ENCODE measurements at regions not wholly inside any gene's neighbourhood (a gene's known extent, or its start where the extent isn't known, plus 50 kb on each side); places are given as distances from the start of the nearest gene placed in this dataset.

GRCh38 chr3:102643546-102643945 is 208.7 kb downstream of the ZPLD1 start:
- ATAC-seq (no peak), DNase-seq (no peak)
- Histone ChIP-seq H3K4me3 (no peak overlapping the region), H3K36me3 (no peaks in the 10 kb centered on the region), H3K9me3 (no peaks in the 10 kb centered on the region), H3K4me1 (no peaks in the 10 kb centered on the region), H3K27me3 (no peaks in the 10 kb centered on the region), H3K27ac (no peak overlapping the region)
- no peak for TF ChIP-seq CTCF (IDR thresholded peaks at IDR 0.05)
- intact Hi-C loops (cut with DNase I) = no loop called here

DNA sequence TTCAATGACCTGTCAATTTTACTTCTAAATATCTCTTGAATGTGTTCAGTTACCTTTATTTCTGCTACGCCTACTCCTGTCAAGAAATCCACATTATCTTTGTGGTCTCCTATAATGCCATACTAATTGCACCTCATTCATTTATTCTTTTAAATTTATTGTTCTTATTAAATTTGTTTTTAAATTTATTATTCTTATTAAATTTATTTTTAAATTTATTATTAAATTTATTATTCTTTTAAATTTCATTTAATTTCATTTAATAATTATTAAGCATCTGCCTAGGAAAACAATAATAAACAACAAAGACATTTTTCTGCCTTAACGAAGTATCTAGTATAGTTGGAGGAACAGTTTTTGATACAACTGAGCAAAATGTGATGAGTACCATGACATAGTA is 211.7 kb downstream of the ZPLD1 start:
- H3K36me3 ChIP-seq = no peaks in the 10 kb centered on the region
- no peaks in the 10 kb centered on the region for H3K4me1 ChIP-seq
- H3K27me3 ChIP-seq = no peaks in the 10 kb centered on the region
- H3K27ac ChIP-seq = no peak overlapping the region
- no peaks in the 10 kb centered on the region for H3K9me3 ChIP-seq
- intact Hi-C loops (cut with DNase I) = no loop called here
- ATAC-seq (no peak), DNase-seq (no peak)
- no peak overlapping the region for H3K4me3 ChIP-seq
- no peak for TF ChIP-seq CTCF (IDR thresholded peaks at IDR 0.05)

DNA sequence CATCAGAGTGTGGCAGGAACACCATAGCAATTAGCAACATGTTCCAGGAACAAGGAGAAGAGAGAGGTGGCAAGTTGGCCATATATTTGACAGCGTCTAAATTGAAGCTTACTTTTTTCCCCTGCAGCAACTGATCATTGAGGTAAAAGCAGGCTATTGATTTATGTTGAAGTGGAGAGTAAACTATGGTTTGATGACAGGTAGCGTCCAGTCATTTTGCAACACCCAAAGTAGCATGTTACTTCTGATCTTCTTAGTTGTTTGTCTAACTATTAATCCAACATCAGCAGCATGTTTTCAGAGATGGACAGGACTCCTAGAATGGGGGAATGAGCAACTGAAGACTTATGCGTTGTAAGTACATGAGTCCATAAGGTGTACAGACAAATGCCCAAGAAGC is 225.8 kb downstream of the ZPLD1 start:
- no peak for TF ChIP-seq CTCF (IDR thresholded peaks at IDR 0.05)
- no peaks in the 10 kb centered on the region for H3K27me3 ChIP-seq
- intact Hi-C loops (cut with DNase I) = no loop called here
- H3K27ac ChIP-seq = no peak overlapping the region
- no peaks in the 10 kb centered on the region for H3K36me3 ChIP-seq
- ATAC-seq (no peak), DNase-seq (no peak)
- no peak overlapping the region for H3K4me3 ChIP-seq
- no peaks in the 10 kb centered on the region for H3K4me1 ChIP-seq
- H3K9me3 ChIP-seq = no peaks in the 10 kb centered on the region

GRCh38 chr3:102661707-102662497 is 227.1 kb downstream of the ZPLD1 start:
- H3K4me1 ChIP-seq = no peaks in the 10 kb centered on the region
- DNase-seq (no peak), ATAC-seq (no peak)
- no peak for TF ChIP-seq CTCF (IDR thresholded peaks at IDR 0.05)
- H3K9me3 ChIP-seq = no peaks in the 10 kb centered on the region
- intact Hi-C loops (cut with DNase I) = no loop called here
- H3K4me3 ChIP-seq = no peak overlapping the region
- no peak overlapping the region for H3K27ac ChIP-seq
- no peaks in the 10 kb centered on the region for H3K36me3 ChIP-seq
- no peaks in the 10 kb centered on the region for H3K27me3 ChIP-seq

DNA sequence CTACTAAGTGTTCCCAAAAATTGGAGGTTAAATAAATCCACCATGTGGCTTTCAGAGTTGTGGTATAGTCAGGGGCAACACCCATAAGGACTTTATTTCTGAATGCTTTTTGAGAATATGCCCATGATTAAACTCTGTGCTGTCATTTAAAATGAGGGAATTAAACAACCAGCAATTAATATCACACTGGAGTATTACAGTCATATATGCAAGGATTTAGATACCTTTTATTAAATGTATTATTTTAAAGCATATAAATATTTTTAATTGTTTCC is 227.6 kb downstream of the ZPLD1 start:
- no peak for TF ChIP-seq CTCF (IDR thresholded peaks at IDR 0.05)
- Histone ChIP-seq H3K4me3 (no peak overlapping the region), H3K36me3 (no peaks in the 10 kb centered on the region), H3K27me3 (no peaks in the 10 kb centered on the region), H3K9me3 (no peaks in the 10 kb centered on the region), H3K27ac (no peak overlapping the region), H3K4me1 (no peaks in the 10 kb centered on the region)
- DNase-seq = no peak
- intact Hi-C loops (cut with DNase I) = no loop called here
- no peak for ATAC-seq

All from left lung (tissue), 4 donors.